Suprapubic skin (tissue), 4 donors: ENCODE measurements at regions not wholly inside any gene's neighbourhood (a gene's known extent, or its start where the extent isn't known, plus 50 kb on each side); places are given as distances from the start of the nearest gene placed in this dataset.

ENCODE experiments used
- CTCF ChIP-seq, 2 donors: fragments of 200-600 bp in 1 of 2; fragments of 450-650 bp in 1 of 2; sonication (generic) in 1 of 2; IDR thresholded peaks; one replicate each; pipeline ENCODE4 v1.5.1; 2016 to 2019; ENCODE audit warnings: antibody characterized with exemption in 2 of 2, mild to moderate bottlenecking in 1 of 2, moderate library complexity in 1 of 2
- EP300 ChIP-seq: sonication (generic); formaldehyde crosslinking; IDR thresholded peaks from one replicate; pipeline ENCODE4 v1.6.1; 2017; ENCODE audit warnings: antibody characterized with exemption
- POLR2AphosphoS5 ChIP-seq, 3 donors: sonication (generic); formaldehyde crosslinking; IDR thresholded peaks; one replicate each; pipeline ENCODE4 v1.6.1; 2017; ENCODE audit warnings: antibody characterized with exemption in 3 of 3

- TF ChIP-seq POLR2AphosphoS5 (IDR thresholded peaks at IDR 0.05), result no peak
- no peak for TF ChIP-seq CTCF (IDR thresholded peaks at IDR 0.05)
- TF ChIP-seq EP300, result no peak
Measured at GRCh38 chr1:81472387-81472786, 328.3 kb upstream of the ADGRL2 start.
